ENCODE measurements at regions not wholly inside any gene's neighbourhood (a gene's known extent, or its start where the extent isn't known, plus 50 kb on each side); places are given as distances from the start of the nearest gene placed in this dataset.

DNA sequence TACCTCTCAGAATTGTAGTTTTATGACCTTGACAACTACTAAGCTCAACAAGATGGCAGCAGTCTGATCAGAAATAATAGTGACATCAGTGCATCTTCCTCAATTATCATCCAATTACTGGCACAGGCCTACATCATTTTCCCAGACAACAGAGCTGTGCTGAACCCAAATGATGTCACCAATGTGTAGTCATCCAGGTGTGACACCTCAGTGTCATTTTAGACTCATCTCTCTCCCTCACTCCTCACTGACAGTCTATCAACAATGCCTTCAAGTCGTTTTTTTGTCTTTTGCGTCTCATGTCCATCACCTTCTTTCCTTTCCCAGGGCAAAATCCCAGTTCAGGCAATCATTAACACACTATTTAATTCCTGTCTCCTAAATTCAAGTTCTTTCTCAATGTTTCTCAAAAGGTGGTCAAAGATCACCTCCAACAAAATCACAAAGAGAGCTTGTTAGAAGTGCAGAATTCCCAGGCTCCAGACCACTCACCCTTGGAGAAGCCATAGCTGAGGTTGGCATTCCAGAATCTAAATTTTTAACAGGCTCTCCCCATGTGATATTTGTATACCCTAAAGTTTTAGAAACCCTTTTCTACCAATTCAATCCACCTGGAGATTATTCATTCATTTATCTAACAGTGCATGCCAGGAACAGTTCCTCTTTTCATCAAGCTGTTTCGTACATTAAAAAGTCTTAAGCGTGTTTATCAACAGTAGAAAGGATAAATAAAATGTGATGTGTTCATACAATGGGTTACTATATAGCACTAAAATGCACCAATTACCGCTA is 125.3 kb upstream of the KLF7 start:
- no peak for DNase-seq

DNA sequence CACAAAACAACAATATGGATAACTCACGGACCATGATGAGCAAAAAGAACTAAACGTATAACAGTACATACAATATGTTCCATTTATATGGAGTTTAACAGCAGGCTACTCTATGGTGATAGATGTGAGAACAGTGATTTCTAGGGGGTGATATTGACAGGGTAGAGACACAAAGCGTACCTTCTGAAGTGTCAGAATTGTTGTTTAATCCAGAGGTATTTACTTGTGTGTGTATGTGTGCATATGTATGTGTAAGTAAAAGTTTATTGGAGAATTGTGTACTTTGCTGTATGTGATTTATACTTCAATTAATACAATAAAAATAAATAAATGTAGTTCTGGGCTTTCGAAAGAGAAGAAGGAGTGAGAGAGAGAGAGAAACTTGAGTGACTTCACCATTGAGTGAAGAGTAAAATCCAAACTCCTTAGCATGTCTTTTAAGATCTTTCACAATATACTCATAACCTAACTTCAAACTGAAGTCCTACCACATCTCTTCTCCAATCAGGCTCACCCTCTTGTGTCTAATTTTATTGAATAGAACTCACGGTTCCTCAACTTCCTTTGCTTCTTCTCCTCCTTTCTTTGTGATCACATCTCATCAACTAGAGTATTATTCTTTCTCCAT is 126.0 kb upstream of the KLF7 start:
- DNase-seq = no peak

DNA sequence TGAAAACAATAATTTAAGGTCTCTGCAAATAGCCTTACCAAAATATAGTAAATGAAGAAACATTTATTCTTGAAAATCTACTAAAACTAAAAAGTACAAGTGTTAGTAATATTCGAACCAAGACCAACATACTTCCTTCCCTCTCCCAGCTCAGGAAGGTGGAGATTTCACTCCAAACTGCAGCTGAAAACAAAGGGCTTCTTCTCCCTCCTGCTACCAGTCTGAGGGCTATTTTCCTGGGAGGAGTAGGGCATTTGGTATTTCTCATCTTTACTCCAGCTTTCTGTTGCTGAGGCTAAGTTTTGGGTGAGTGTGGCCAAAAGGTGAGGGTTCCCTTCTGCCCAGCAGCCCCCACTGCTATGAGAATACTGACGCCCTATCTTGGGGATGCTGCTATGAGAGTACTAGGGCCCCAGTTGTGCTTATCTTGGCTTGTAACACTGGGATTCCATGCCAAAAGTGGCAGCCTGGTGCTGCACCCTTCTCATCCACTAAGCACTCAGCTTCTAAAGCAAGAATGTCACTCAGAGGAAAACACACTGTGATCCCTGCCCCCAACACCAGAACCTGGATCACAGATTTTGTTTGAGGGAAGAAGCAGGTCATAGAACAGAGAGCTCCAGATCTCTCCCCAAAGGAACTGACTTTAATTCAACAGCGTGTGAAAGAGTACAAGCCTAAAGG is 130.7 kb upstream of the KLF7 start:
- DNase-seq = no peak

DNA sequence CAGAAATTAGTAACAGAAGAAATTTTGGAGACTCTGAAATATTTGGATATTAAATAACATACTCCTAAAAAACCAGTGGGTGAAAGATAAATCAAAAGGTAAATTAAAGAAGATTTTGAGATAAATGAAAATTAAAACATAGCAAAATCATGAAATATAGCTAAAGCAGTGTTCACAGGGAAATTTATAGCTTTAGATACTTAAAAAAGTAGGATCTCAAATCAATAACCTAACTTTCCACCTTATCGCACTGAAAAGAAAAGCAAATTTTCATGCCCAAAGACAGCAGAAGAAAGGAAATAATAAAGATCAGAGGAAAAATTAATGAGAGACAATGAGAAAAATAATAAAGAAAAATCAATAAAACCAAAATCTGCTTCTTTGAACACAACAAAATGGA is 135.1 kb upstream of the KLF7 start:
- no peak for DNase-seq

DNA sequence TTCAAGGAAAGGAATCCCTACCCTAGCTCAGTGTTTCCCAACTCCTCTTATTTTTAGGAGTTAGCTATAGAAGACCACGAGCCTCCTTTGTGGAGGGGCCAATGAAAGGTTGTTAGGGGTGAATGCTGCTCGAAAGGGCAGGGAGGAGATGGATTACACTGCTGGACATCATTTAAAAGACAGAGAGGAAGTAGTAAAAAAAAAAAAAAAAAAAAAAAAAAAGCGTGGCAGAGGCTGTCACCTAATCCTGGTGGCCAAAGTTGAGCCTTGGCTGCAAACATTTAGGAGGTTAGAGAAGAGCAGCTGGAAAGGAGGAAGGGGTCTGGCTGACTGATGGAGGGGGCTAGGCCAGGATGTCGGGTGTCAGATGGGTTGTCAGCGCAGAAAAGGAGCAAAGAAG is 139.0 kb upstream of the KLF7 start:
- no peak for DNase-seq

DNA sequence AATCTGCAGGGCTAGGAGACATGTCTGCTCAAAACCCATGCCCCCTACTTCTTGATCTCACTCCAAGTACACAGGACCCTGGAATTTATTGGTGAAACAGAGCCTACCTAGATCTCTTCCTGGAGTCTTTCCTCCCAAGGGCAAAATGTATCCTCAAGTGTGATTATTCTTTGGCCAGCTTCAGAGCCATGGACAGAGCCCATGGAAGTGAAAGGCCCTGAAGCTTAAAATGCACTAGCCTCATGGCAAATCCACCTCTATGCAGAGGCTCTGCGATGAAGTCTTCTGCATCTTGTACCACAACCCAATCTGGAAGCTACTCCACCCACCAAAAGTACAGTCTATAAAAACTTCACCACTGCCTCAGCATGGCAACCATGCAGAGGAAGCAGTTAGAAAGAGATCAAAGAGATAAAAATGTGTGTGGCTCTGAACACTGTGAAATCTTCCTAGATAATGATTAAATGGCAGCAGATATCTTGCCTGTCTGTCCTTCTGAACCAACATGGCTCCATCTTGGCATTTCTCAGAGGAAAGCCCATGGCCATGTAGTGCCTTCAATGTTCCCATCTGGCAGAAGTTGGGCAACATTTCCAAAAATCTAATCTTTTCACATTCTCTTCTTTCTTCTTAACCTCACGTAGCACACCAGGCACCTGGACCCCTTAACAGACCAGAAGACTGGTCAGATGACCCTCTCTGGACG is 142.9 kb upstream of the KLF7 start:
- no peak for DNase-seq

DNA sequence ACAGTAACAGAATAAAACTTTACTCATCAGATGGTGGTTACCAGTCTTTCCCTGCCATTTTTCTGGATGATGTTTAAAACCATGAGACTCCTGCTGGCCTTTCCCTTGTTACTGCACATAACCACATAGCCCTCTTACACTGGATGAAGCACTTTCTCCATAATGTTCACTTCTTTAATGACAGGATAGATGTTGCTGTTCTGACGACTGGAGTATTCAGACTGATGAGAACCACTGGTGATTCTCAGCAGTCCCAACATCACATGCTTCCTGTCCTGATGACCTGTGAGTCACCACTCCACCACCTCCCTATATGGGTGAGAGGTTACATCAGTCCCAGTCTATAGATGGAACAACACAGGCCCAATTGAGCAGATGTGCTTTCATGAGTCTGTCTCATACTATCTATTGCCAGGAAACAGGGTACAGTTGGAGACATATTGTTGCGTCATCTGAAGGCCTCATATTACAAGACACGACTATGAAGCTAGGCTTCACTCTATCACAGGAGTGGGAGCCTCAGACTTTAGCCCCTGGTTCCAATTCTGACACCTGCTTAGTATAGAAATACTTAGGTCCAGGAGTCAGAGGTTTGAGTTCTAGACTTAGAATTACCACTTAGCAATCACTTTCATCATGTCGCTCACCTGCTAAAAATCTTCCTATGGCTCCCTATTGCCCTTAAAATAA is 145.7 kb upstream of the KLF7 start:
- peak; percentile 37 for DNase-seq

DNA sequence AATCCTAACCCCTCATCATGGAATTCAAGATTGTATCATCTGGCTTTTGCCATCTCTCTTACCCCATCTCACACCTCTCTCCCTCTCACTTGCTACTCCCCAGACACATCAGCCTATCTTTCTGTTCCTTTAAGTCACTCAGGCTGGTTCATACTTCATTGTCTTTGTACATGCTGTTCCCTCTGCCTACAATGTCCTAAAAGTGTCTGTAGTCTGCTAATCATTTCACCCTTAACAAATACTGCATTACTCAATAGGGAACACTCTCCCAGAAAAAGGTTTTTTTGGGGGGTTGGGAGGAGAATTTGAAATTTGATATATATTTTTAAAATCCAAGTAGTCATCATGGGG is 146.2 kb upstream of the KLF7 start:
- no peak for DNase-seq

DNA sequence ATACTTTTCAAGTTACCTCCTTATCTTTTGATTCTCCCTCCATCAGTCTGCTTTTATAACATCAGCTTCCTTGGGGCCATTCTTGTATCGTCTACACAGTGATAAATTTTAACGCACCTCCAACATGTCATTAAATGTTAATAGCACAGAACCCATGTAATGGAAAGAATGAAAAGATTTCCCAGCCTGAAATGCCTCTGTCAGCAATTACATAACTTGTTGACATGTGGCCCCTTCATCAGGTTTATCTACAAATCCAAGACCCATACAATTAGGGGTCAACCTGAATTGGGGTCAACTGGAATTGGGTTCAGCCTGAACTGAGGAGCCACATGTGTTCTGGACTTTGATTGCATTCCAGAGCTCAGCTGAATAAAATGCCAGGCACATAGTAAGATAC is 148.2 kb upstream of the KLF7 start:
- DNase-seq = no peak

DNA sequence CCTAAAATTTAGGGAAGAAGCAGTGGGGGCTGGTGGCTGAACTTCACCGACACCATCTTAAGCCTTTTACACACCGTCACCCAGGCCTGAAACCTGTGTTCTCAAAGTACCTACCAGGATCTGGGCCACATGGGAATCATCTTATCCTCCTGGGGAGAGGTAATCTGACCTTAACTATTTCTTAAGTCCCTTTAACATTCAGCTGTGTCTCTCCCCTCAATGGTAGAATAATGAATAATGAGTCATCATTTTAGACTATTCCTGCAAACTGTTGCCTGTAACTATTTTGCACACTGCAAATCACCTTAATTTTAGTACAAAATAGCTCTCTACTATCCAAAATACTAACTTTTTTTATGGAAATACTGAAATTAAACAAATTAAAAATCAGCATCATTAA is 149.4 kb upstream of the KLF7 start:
- DNase-seq = no peak

DNA sequence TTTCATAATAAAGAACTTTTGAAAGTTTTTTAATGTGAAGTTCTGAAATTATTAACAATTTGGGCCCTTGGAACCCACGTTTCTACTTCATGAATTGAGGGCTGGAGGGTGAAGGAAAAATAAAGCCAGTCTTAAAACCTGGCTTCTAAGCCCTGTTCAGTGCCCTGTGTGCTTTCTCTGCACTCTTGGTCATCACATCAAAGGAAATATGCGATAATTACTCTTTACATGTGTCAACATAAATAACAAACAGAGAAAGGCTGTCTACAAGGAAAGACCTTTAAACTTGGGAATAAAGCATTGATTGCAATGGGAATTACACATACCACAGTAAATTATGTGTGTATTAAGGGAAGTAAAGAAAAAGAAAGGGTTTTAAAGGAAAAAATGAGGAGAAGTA is 150.7 kb upstream of the KLF7 start:
- DNase-seq = no peak

DNA sequence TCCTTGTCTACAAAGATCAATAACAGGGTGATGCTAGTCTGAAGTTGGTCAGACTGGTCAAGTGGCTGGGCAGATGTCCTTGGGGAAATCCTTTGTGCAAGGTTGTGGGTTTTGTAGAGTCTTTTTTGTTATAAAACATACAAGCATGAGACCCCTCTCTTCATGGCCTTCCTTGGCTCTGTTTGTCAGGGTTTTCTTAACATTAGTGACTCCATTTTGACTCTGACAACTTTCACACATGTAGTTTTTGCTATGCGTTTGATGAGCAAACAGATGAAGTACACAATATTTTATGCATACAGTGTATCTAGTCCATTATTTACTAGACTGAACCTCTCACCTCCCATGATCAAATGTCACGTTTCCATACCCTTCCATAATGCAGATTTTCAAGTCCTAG is 151.2 kb upstream of the KLF7 start:
- no peak for DNase-seq

DNA sequence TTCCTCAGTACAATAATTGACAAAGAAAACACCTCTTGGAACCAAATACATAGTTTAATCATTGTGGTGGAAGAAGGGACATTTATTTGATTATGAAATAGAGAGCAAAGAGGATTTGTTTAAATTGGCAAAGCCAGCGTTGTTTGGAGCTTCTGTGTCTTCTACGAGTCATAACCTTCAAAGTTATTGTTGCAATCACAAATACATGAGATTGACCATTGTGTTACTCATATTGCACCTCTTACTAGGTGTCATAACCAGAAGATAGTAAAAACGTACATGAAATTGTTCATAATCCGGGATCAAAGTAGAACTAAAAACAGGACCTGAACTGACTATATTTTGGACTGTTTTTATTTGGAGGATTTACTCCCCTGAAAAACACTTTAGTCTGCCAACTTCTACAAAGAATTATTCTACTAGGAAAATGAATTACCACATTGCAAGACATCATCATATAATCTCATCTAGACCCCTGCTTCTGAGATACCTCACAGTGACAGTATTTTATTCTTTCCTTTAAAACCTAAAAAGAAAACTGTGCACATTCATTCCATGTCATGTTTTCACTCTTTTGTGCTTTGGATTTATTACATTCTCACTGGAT is 151.7 kb upstream of the KLF7 start:
- no peak for DNase-seq

DNA sequence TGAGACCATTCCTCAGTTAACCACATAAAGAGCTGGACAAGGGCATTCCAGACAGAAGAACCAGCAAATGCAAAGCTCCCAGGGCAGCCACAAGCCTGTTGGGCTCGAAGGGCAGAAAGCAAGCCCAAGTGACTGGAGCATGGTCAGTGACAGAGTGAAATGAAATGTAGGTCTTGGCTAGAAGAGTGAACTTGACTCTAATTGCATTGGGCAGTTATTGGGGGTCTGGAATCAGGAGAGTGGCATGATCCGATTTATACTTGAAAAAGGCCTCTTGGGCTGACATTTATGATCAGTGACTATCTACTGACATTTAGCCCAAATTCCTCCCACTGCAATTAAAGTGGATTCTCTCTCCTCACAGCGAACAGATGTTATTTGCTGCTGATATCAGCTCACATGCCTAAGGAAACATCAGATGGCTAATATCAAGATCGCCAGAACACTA is 152.5 kb upstream of the KLF7 start:
- DNase-seq = no peak

DNA sequence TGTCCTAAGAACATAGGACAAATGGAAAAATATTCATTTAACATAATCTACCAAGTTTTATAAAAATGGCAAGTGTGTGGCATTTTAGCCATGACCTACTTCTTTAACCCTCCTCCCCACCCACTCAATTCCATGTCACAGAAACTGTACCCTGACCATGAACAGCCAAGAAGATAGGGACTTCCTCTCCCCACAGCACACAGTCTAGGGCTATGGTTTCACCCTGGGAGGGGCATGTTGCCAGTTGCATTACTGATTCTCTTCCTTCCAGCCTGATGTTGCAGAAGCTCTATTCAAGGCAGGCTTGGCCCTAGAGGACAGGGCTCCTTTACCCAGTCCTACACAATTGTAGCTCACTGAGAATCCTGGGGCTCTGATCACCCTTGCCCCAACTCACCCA is 153.6 kb upstream of the KLF7 start:
- DNase-seq = no peak

DNA sequence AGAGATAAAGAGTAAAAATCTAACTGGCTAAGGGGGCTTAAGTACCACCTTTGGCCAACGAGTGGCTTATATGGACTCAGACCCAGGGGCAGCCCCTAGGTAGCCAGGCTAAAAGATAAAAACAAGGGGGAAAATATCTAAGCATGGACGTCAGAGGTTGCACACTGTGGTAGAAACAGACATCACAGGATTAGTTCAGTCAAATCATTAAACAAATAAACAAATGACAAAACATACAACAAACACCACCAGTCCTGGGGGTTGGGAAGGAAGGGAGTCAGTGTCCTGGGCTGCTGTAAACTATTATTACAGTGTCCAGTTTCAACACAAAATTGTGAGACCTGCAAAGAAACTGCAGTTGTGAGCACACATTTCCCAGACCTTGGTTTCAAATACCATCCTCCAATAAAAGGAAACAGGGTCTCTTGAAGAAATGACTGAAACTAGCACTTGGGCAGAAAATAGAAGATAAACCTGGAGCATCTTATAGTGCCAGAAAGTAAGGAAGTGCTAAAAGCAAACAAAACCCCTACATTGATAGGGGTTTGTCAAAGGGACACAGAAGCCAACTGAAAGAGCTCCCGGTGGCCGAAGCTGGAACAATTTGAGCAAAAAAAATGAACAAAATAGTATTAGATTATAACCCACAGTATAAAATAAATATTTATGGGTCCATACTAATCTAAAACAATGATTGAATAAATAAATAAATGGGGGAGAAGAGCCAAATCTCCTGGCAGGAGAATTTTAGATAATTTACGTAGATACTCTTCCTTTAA is 154.8 kb upstream of the KLF7 start:
- DNase-seq = no peak

DNA sequence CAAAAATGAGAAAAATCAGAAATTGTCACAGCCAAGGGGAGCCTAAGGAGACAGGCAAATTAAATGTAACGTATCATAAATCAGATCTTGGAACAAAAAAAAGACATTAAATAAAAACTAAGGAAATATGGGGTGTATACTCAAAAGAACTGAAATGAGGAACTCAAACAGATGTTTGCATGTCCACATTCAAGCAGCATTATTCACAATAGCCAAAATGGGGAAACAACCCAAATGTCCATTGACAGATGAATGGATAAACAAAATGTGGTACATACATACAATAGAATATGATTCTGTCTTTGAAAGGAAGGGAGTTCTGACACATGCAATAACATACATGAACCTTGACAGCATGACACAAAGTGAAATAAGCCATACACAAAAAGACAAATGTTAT is 155.8 kb upstream of the KLF7 start:
- no peak for DNase-seq

DNA sequence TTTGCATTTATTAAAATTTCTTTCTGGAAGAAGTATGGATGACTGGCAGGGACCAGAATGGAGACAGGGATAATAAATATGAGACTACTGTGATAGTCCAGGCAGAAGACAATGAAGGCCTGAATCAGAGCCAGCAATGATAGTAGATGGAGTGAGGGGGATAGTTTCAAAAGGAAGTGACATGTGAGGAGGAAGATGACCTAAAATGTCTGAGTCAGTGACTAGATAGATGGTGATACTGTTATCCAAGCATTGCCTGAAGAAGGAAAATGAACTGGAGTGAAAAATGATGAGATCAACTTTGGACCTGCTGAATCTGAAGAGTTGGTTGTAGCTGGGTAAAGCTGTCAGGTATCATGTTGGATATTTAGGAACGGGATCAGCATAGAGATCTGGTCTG is 158.3 kb upstream of the KLF7 start:
- no peak for DNase-seq

DNA sequence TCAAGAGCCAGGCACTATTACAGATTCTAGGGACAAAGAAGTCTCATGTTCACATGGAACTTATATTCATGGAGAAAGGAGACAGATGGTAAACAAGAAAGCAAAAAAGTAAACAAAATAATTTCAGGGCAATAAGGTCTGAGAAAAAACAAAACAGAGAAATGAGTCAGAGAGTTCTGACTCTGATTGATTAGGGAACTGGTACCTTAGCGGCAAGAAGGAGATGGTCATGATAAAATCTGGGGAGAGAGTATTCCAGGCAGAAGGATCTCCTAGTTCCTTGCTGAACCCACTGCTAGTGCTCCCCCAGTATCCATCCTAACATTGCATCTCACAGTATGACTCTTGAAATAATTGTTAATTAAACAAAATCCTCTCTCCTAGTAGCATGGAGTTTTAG is 161.8 kb upstream of the KLF7 start:
- DNase-seq = no peak

DNA sequence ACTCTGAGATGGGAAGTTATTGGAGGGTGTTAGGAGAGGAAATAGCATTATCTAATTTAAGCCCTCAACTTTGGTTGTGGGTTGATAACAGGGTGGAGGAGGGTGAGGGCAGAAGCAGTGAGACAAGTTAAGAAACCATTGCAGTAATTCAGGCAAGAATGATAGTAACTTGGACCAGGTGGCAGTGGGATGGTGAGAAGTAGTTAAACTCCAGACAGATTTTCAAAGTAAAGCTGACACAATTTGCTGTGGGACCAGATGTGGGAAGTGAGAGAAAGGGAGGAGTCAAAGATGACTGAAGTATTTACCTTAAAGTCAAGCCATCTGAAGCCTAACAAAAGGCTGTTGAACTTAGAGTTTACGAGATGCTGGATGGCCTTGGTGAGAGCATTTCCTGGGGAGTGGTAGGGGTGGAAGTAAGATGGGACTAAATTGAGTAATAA is 163.2 kb upstream of the KLF7 start:
- DNase-seq = no peak

DNA sequence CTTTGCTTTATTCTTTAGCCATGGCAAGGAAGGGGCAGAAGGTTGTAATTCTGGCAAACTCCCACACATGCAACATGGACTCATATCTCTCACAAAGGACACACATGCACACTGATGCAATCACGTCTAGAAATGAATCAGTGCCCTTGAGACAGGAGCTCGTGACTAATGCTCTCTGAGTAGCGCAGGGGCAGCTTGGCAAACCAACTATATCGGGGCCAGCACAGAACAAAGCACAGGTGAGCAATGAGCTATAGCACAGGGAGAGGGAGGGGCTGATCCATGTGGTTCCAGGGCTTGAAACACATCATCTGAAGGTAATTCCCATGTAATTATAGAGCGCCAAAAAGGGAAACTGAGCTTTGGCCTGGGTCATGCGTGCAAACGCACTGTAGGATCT is 165.2 kb upstream of the KLF7 start:
- peak; percentile 76 for DNase-seq

DNA sequence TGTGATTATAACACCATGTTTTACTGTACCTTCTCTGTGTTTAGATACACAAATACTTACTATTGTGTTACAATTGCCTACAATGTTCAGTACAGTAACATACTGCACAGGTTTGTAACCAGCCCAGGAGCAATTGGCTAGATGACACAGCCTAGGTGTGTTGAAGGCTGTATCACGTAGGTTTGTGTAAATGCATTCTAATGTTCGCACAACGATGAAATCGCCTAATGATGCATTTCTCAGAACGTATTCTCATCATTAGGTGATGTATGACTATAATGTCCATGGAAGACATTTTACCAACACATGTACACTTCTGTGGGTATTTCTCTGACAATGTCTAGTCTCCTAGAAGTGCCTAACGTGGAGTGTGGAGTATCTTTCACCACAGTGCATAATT is 165.9 kb upstream of the KLF7 start:
- DNase-seq = no peak

Measured in stimulated activated CD4-positive, alpha-beta T cell treated with anti-CD3 and anti-CD28 coated beads, Interleukin-4, amount 100 ng/mL, for 24 hours (primary cell).